C4-2B (cell line): ENCODE measurements at regions not wholly inside any gene's neighbourhood (a gene's known extent, or its start where the extent isn't known, plus 50 kb on each side); places are given as distances from the start of the nearest gene placed in this dataset.
"Not testable (repeated sequence)": the region's sequence is repeated elsewhere in the genome, so short reads cannot be mapped to it uniquely, and the experiment has no call there.

Experiments used
- H3K27ac ChIP-seq: fragments of 450-650 bp; 2 replicates; pipeline ENCODE4 v1.5.1; 2017
- ZFX ChIP-seq: fragments of 450-650 bp; IDR thresholded peaks from 2 replicates; pipeline ENCODE4 v1.6.1; 2017
- TF ChIP-seq, protein P1 (sequence below): fragments of 450-650 bp; conservative IDR thresholded peaks from 2 replicates; pipeline ENCODE4 v1.5.1; 2017; ENCODE audit warnings: mild to moderate bottlenecking

DNA sequence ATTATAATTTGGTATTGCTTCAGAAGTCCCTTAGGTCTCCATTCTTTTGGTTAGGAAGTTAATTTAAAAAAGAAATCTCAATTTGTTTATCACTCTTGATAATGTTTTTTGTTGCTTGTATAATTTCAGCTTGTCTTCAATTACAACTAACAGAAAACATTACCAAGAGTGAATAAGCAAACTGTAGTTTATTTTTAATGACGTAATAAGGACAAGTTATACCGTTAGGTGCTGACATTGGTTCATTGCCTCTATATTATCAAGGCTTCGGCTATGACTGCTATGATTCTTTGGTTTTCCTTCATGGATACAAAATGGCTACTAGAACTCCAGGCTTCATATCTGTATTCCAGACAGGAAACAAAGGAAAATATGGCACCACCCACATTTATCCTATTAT is 220.6 kb downstream of the PTGER3 start:
- TF ChIP-seq ZFX: no peak
- TF ChIP-seq, protein P1, sequence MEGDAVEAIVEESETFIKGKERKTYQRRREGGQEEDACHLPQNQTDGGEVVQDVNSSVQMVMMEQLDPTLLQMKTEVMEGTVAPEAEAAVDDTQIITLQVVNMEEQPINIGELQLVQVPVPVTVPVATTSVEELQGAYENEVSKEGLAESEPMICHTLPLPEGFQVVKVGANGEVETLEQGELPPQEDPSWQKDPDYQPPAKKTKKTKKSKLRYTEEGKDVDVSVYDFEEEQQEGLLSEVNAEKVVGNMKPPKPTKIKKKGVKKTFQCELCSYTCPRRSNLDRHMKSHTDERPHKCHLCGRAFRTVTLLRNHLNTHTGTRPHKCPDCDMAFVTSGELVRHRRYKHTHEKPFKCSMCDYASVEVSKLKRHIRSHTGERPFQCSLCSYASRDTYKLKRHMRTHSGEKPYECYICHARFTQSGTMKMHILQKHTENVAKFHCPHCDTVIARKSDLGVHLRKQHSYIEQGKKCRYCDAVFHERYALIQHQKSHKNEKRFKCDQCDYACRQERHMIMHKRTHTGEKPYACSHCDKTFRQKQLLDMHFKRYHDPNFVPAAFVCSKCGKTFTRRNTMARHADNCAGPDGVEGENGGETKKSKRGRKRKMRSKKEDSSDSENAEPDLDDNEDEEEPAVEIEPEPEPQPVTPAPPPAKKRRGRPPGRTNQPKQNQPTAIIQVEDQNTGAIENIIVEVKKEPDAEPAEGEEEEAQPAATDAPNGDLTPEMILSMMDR: no peak
- no peak overlapping the region for H3K27ac ChIP-seq

DNA sequence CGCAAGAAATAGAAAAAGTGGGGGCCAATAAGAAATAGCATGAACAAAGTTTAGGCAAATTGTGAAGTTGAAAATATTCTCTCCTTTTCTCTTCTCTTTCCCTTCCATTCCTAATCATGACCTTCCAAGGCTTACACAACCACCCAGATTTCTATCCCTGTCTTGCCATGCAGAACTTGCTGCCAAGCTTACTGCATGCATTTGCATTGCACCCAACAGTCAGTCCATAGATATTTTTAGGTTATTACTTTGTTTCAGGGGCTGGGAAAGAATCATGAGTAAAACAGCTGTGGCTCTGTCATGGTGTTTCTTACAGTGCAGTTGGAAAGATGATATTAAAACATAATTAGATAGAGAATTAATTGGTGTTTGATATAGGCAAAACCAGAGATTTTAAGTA is 219.4 kb downstream of the PTGER3 start:
- no peak overlapping the region for H3K27ac ChIP-seq
- TF ChIP-seq, protein P1: no peak
- no peak for TF ChIP-seq ZFX

DNA sequence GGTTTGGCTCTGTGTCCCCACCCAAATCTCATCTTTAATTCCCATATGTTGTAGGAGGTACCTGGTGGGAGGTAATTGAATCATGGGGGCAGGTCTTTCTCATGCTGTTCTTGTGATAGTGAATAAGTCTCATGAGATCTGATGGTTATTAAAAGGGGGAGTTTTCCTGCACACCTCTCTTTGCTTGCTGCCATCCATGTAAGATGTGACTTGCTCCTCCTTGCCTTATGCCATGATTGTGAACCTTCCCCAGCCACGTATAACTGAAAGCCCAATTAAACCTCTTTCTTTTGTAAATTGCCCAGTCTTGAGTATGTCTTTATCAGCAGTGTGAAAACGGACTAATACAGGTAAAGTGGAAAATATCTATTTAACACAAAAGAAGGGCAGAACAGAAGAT is 213.3 kb downstream of the PTGER3 start:
- not testable (repeated sequence) for H3K27ac ChIP-seq

DNA sequence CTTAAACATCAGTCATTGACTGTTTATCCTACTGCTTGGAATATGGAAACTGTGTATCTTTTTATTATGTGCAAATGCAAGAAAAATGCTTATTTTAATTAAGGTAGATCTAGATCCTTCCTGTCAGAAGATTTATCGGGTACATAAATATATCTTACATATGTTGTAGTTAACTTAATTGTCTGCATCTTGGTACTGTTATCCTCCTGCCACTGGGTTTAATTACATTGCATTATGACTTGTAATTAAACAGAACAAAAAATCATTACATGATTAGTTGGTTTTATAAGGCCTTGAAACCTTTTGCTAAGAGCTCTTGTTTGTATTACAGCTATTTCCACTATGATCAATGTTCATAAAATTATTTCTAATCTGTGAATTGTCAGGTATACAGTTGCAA is 211.2 kb downstream of the PTGER3 start:
- no peak overlapping the region for H3K27ac ChIP-seq
- TF ChIP-seq, protein P1: no peak
- no peak for TF ChIP-seq ZFX

DNA sequence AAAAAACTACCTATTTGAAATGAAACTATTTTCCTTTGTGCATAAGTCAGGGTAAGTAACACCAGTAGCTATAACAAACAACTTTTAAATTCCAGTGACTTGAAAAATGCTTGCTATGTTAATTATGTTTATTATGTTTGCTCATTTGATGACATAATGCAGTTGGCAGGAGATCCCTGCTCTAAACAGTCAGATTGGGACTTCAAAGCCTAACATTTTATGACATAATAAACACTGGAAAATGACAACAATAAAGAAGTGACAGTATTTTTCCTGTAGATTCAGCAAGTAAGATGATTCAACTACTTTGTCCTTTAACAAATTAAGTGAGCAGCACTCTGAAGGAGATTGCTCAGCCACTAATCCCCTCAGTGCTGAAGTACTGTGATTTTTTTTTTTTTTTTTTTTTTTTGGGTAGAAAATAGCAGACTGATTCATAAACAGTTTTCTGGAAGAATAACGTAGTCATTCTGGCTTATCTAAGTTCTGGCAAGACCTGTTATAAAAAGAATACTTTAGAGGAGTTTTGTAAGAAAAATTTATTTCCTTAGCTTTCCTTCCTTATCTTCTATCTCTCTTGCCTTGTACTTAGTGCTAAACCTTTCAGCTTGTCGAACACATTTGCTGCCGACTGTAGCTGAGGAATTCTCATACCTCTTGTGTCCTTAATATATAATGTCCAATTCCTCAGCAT is 207.2 kb downstream of the PTGER3 start:
- no peak overlapping the region for H3K27ac ChIP-seq
- TF ChIP-seq, protein P1: no peak
- TF ChIP-seq ZFX: no peak

DNA sequence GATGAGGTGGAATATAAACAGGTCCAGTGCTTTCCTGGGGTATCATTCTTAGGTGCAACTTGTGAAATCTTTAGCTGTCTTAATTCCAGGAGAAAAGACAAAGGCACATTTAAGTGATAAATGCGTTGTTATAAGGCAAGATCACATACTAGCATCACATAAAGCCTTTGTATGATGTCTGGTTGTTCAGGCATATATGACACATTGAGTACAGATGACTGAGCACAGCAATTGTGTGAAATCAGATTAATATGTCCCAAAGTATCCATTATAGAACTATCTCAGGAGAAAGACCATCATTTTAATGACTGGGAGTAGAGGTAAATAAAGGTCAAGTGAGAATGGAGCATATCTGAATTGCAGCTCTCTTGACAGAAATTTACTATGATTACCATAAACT is 205.1 kb downstream of the PTGER3 start:
- no peak overlapping the region for H3K27ac ChIP-seq
- TF ChIP-seq ZFX: no peak
- TF ChIP-seq, protein P1: no peak

DNA sequence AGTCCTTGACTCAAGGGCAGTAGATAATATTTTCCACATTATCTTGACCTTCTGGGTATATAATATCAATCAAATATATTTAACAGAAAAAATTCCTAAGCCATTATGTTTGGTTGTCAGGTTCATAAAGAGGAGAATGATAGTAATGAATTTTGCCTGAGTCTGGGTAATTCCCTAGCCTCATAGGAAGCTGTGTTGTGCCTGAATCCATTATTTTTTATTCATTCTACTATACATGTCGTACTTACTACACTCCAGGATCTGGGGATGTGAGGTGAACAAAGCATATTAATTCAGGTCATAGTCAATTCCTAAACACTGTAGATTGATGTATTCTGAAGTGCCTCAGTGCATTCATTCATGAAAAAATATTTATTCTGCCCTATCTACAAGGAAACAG is 204.2 kb downstream of the PTGER3 start:
- no peak overlapping the region for H3K27ac ChIP-seq
- TF ChIP-seq, protein P1: no peak
- no peak for TF ChIP-seq ZFX

DNA sequence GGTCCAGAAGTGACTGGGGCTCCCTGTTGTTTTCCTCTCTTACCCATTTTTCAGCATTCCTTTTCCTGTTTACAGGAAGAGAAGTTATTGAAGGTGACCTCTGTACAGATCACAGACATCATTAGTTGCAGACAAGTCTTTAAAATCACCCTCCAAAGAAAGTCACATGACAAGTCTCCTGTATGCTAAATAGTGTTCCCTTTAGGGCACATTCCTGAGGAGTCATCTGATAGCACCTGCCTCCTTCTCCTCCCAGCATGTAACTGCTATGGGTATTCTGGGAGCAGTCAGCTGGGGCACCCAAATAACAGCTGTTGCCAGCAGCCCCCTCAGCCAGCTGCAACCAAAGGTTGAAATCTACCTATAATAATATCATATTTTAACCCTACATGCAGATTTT is 200.6 kb downstream of the PTGER3 start:
- TF ChIP-seq ZFX: no peak
- TF ChIP-seq, protein P1: no peak
- H3K27ac ChIP-seq: no peak overlapping the region
